GM20431 (cell line): ENCODE measurements at regions not wholly inside any gene's neighbourhood (a gene's known extent, or its start where the extent isn't known, plus 50 kb on each side); places are given as distances from the start of the nearest gene placed in this dataset.

Source experiments
- in situ Hi-C: fragments of 300-500 bp; cut with MseI, MboI; formaldehyde crosslinking; loops from one replicate; pipeline ENCODE4 v1.15.0; 2020; ENCODE audit warnings: low sequenced_read_pairs; ENCODE audit not compliant: unreplicated experiment

DNA sequence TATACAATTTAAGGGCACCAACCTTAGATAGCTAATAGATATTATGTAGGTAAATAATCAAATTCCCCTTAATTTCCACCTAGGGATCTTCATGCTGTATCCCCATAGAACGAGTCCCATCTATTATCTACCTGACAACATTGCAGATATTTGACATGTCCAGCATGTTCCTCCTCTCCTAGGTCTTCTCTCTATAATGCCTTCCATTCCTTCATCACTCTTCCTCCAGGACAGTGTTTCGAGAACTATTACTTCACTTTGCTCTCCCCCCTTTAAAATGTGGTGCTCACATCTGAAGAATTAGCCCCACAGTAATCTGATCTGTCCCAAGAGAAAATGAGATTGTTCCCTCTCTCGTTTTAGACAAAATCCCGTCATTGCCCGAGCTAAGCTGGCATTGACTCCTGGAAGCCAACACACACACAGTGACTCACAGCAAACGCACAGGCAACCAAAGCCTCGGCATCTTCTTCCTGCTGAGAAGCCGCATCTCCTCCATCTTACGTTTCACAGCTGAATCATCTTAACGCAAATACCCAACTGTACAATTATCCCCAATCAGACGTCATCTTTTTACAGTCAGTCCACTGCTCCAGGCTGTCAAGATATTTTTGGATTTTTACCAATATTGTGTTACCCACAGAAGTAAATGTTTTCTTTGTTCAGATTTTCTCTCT, 162.9 kb upstream of the AGAP1 start:
- in situ Hi-C loops, result no loop called here

DNA sequence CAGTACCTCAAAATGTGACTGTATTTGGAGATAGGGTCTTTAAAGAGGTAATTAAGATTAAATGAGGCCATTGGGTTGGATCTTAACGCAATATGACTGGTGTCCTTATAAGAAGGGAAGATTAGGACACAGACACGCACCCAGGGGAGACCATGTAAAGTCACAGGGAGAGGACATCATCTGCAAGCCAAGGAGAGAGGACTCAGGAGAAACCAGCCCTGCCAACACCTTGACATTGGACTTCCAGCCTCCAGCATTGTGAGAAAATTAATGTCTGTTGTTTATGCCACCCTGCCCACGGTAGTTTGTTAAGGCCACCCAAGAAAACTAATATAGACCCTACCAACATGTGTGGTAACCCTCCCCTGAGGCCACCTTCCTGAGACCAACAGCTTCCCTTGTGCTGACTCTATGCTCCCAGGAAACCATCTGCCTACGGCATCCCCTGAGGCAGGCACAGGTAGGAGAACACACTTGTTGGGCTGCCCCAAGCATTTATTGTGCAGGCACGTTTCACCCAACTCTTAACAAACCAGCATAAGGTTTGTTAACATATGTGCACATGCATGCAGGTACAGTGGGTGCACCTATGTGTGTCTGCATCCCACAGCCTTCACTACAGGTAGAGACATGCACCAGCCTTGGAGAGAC, 161.5 kb upstream of the AGAP1 start:
- in situ Hi-C loops, result no loop called here

GRCh38 chr2:235333076-235333475, 160.8 kb upstream of the AGAP1 start:
- in situ Hi-C loops, result no loop called here

DNA sequence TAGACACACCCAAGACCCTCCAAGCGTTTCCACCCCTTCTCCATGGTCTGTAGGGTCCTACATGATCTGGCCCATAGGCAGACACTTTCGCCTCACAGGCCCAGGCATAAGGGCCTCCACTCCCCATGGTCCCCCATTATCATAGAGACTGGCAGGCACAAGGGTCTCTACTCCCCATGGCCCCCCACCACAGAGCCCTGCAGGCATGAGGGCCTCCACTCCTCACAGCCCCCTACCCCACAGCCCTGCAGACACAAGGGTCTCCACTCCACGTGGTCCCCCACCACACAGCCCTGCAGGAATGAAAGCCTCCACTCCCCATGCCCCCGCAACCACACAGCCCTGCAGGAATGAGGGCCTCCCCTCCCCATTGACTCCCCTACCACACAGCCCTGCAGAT, 159.7 kb upstream of the AGAP1 start:
- in situ Hi-C loops, result no loop called here

DNA sequence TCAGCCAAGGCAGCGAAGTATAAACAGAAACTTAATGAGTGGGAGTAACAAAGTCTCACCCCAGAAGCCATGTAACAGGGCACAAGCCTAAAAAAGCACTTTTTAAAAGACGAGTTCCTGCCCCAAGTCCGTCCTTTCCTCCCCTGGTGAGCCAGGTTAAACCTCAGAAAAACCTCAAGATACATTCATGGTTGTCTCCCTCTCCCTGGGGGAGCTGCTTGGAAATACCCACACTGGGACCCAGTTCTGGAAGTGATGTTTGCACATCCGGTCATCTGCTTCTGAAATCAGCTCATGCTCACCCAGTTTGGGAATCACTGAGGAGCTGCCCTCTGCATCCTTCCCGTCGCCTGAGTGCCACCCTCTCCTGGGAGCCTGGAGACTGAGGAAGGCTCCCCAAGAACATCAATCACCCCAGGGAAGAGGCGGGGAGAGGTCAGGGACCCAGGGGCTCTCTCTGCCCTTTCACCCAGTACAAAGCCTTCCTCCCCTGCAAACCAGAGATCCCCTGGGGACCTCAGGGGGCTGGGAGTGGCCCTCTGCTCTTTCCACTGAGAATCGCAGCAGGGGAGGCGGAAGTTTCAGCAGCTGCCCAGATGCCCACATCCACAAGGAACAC, 150.6 kb upstream of the AGAP1 start:
- in situ Hi-C loops, result no loop called here

DNA sequence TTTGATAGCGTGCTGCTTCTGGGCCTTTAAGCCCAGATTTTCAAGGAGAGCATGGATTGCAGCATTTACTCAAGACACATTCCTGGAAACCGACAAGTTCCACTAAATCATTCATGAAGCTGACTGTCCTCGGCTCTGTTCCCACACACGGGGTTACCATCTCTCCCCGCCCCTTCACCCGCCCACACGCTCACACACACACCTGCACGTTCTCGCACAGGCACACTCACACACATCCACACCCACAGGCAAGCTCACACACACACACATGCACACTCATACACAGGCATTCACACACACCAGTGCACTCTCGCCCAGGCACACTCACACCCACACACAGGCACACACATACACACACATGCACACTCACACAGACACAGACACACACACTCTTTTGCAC, 150.0 kb upstream of the AGAP1 start:
- in situ Hi-C loops, result no loop called here

GRCh38 chr2:235345745-235346144, 148.1 kb upstream of the AGAP1 start:
- in situ Hi-C loops, result no loop called here

- in situ Hi-C loops, result no loop called here
Measured at GRCh38 chr2:235347691-235348090, 146.2 kb upstream of the AGAP1 start.

DNA sequence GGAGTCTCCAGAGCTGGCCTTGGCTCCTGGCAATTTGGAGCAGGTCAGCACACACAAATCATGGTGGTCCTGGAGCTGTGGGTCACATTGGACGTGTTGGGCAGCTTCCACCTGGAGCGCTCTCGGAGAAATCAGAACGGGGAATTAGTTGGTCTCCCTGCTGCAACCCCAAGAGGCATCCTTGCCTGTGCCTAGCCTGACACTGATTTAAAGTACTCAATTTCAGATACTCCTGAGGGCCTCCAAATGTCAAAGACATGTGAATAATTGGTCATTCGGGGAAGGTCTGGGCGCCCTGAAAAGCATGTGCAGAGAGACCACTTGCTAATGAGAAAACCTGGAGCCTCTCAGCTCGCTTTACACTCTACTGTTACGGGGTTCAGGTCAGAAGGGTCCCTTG, 145.5 kb upstream of the AGAP1 start:
- in situ Hi-C loops, result no loop called here

GRCh38 chr2:235350234-235350633, 143.6 kb upstream of the AGAP1 start:
- in situ Hi-C loops, result no loop called here

DNA sequence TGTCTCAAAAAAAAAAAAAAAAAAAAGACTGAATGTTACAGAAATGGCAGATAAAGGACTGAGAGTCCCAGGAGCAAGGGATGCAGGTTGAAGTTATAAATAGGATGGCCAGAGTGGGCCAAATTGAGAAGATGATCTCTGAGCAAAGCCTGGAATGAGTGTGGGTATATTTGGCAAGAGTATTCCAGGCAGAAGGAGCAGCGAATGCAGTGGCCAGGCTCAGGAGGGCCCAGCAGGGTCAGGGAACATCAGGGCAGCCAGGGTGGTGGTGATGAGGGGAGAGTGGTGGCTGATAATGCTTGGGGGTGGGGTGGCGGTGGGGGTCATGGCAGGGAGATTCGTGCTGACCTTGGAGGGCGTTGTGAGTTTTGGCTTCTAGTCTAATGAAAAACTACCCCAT, 141.3 kb upstream of the AGAP1 start:
- in situ Hi-C loops, result no loop called here

DNA sequence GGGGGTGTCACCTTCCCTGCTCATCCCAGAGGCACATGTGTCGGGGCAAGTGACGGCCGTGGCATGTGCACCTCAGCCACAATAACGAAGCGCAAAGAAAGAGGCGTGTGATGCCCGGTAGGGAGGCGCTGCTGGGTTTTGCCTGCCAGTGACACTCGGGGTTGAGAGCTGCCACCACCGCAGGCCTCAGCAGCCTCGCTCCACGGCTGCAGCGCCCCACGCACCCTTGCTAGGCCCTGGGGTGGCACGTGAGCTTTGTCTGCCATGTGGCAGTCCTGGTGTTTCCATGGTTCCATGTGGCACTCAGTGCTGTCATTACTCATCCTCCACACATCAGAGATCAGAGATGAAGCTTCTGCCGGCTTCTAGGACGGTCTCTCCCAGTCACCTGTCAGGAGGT, 136.0 kb upstream of the AGAP1 start:
- in situ Hi-C loops, result no loop called here

- in situ Hi-C loops, result no loop called here
Measured at GRCh38 chr2:235358981-235359471, 134.8 kb upstream of the AGAP1 start.

DNA sequence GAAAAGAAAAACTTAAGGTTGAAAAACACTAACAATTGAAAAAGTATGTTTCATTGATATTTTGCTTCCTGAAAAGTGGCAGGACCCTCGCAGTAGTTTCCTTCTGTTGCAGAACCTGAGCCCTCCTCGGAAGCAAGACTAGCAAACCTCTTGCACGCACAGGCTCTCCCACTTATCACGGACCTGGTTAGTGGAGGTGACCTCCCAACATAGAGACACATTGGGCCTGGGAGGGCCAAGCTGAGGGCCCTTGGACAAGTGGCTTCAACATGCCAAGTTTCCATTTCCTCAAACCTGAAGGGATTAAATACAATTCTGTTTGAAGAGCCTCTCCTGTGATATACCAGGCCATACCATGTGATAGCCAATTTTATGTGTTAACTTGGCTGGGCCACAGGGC, 133.4 kb upstream of the AGAP1 start:
- in situ Hi-C loops, result no loop called here

DNA sequence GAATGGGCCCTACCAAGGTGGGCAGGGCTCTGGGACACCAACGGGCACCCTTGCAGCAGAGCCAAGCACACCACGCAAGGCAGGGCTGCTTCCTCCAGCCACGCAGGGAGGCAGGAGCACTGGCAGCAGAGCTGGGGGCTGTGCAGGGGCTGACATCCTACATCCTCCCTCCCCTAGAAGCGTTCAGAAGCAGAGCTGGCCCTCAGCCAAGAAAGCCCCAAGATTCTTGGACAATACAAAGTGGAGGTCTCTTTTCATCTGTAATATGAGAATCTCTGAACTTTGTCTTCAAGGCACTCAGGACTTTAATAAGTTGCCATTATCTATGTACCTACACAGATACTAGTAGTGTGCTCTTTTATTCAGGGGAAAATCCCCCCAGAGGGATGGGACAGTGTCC, 128.1 kb upstream of the AGAP1 start:
- in situ Hi-C loops, result no loop called here

- in situ Hi-C loops, result no loop called here
Measured at GRCh38 chr2:235366390-235366789, 127.5 kb upstream of the AGAP1 start.

DNA sequence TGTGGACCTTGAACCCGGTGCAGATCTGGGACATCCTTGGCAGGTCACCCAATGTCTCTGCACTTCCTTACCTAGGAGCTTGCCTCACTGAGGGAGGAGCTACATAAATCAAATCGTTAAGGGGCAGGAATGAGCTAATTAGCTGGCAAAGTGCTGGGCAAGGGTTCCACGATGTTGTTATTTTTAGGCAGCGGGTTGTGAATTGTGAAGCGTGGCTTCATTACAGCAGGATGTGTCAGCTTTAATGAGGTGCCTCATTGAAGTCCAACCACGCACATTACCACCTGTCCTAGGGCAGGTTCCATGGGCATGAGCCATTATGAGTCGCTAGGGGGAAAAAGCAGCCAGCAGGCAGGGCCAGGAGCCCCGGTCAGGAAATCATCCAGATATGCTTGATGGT, 127.0 kb upstream of the AGAP1 start:
- in situ Hi-C loops, result no loop called here

GRCh38 chr2:235371018-235371417, 122.8 kb upstream of the AGAP1 start:
- in situ Hi-C loops, result no loop called here

GRCh38 chr2:235373171-235373570, 120.7 kb upstream of the AGAP1 start:
- in situ Hi-C loops, result no loop called here

GRCh38 chr2:235377176-235377575, 116.7 kb upstream of the AGAP1 start:
- in situ Hi-C loops, result no loop called here

GRCh38 chr2:235378246-235378645, 115.6 kb upstream of the AGAP1 start:
- in situ Hi-C loops, result no loop called here

- in situ Hi-C loops, result no loop called here
Measured at GRCh38 chr2:235378944-235379343, 114.9 kb upstream of the AGAP1 start.
